ENCODE measurements at regions not wholly inside any gene's neighbourhood (a gene's known extent, or its start where the extent isn't known, plus 50 kb on each side); places are given as distances from the start of the nearest gene placed in this dataset.

GRCh38 chr2:588074-588645 lies 89.0 kb downstream of the TMEM18 start:
- H3K27ac Mint-ChIP-seq (ENCODE audit: unreplicated experiment): no peak overlapping the region
- TF ChIP-seq CTCF (IDR thresholded peaks at IDR 0.05; ENCODE audit: unreplicated experiment): no peak
- H3K4me1 Mint-ChIP-seq (ENCODE audit: unreplicated experiment): peaks cover 11% of the 10 kb centered on the region
- DNase-seq (ENCODE audit: low spot score): no peak
- H3K9me3 Mint-ChIP-seq (ENCODE audit: unreplicated experiment): no peaks in the 10 kb centered on the region
- H3K4me3 Mint-ChIP-seq (ENCODE audit: unreplicated experiment): no peak overlapping the region
- H3K27me3 Mint-ChIP-seq (ENCODE audit: unreplicated experiment): peaks cover 3% of the 10 kb centered on the region
- no peaks in the 10 kb centered on the region for H3K36me3 Mint-ChIP-seq (ENCODE audit: low read depth, unreplicated experiment)

- H3K27ac Mint-ChIP-seq (ENCODE audit: unreplicated experiment): no peak overlapping the region
- no peak for TF ChIP-seq CTCF (IDR thresholded peaks at IDR 0.05; ENCODE audit: unreplicated experiment)
- peaks cover 3% of the 10 kb centered on the region for H3K27me3 Mint-ChIP-seq (ENCODE audit: unreplicated experiment)
Measured at GRCh38 chr2:587087-587960, 89.9 kb downstream of the TMEM18 start.

GRCh38 chr2:586641-587076 lies 90.5 kb downstream of the TMEM18 start:
- Mint-ChIP-seq H3K27ac (ENCODE audit: unreplicated experiment) (peak overlapping the region; percentile 13), H3K27me3 (ENCODE audit: unreplicated experiment) (peaks cover 3% of the 10 kb centered on the region), H3K36me3 (ENCODE audit: low read depth, unreplicated experiment) (no peaks in the 10 kb centered on the region), H3K4me1 (ENCODE audit: unreplicated experiment) (peaks cover 11% of the 10 kb centered on the region), H3K4me3 (ENCODE audit: unreplicated experiment) (no peak overlapping the region), H3K9me3 (ENCODE audit: unreplicated experiment) (no peaks in the 10 kb centered on the region)
- DNase-seq (ENCODE audit: low spot score): no peak
- TF ChIP-seq CTCF (IDR thresholded peaks at IDR 0.05; ENCODE audit: unreplicated experiment): no peak

More at GRCh38 chr2:587087-587960, 89.9 kb downstream of the TMEM18 start:
- Mint-ChIP-seq H3K36me3 (ENCODE audit: low read depth, unreplicated experiment) (no peaks in the 10 kb centered on the region), H3K4me3 (ENCODE audit: unreplicated experiment) (no peak overlapping the region), H3K4me1 (ENCODE audit: unreplicated experiment) (peaks cover 11% of the 10 kb centered on the region), H3K9me3 (ENCODE audit: unreplicated experiment) (no peaks in the 10 kb centered on the region)
- no peak for DNase-seq (ENCODE audit: low spot score)

GRCh38 chr2:584863-585823 lies 92.1 kb downstream of the TMEM18 start:
- TF ChIP-seq CTCF (IDR thresholded peaks at IDR 0.05; ENCODE audit: unreplicated experiment): no peak
- DNase-seq (ENCODE audit: low spot score): no peak
- H3K9me3 Mint-ChIP-seq (ENCODE audit: unreplicated experiment): no peaks in the 10 kb centered on the region
- no peak overlapping the region for H3K4me3 Mint-ChIP-seq (ENCODE audit: unreplicated experiment)
- no peaks in the 10 kb centered on the region for H3K36me3 Mint-ChIP-seq (ENCODE audit: low read depth, unreplicated experiment)
- no peak overlapping the region for H3K27ac Mint-ChIP-seq (ENCODE audit: unreplicated experiment)
- H3K27me3 Mint-ChIP-seq (ENCODE audit: unreplicated experiment): peaks cover 3% of the 10 kb centered on the region
- peaks cover 11% of the 10 kb centered on the region for H3K4me1 Mint-ChIP-seq (ENCODE audit: unreplicated experiment)

Measured in endothelial cell (in vitro differentiated cells).